Renal cortical epithelial cell (primary cell): ENCODE measurements at regions not wholly inside any gene's neighbourhood (a gene's known extent, or its start where the extent isn't known, plus 50 kb on each side); places are given as distances from the start of the nearest gene placed in this dataset.

Experiments
- DNase-seq: peaks from one replicate; pipeline ENCODE4 v3.0.0-alpha.2; 2011; ENCODE audit warnings: low read depth

- DNase-seq: no peak
These were observed 52.5 kb upstream of the CHD6 start for GRCh38 chr20:41670631-41671030.

GRCh38 chr20:41669708-41670263 lies 51.6 kb upstream of the CHD6 start:
- DNase-seq: no peak

- DNase-seq: no peak
These were observed 50.0 kb upstream of the CHD6 start for GRCh38 chr20:41668057-41668749.
